ENCODE measurements at regions not wholly inside any gene's neighbourhood (a gene's known extent, or its start where the extent isn't known, plus 50 kb on each side); places are given as distances from the start of the nearest gene placed in this dataset.

GRCh38 chr18:37662099-37662498 is 96.5 kb upstream of the CELF4 start:
- DNase-seq, result no peak

GRCh38 chr18:37661478-37661877 is 95.9 kb upstream of the CELF4 start:
- no peak for DNase-seq

- no peak for DNase-seq
Observed at GRCh38 chr18:37661061-37661460, 95.5 kb upstream of the CELF4 start.

- no peak for DNase-seq
Observed at GRCh38 chr18:37660658-37661057, 95.1 kb upstream of the CELF4 start.

GRCh38 chr18:37659906-37660305 is 94.3 kb upstream of the CELF4 start:
- peak; percentile 27 for DNase-seq

DNA sequence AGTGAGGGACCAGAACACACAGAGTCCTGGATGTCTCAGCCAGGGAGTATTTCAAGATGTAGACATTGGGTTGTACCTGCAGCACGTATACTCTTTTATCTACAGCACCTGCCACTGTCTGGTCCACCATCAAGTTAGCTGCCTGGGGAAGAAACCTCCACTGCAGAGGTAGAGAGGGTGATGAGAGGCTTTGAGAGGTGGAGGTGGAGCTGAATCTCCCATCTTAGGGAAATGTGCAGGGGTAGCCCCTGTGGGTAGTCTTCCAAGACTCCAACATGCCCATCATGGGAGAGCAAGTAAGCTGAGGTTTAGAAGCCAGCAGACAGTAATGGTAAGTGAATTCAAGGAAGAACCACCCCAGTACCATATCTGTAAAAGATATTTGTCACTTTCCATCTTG is 93.3 kb upstream of the CELF4 start:
- DNase-seq, result no peak

- DNase-seq, result peak; percentile 24
Observed at GRCh38 chr18:37657493-37657892, 91.9 kb upstream of the CELF4 start.

GRCh38 chr18:37654731-37655369 is 89.3 kb upstream of the CELF4 start:
- DNase-seq, result no peak

GRCh38 chr18:37654034-37654433 is 88.4 kb upstream of the CELF4 start:
- DNase-seq, result no peak

DNA sequence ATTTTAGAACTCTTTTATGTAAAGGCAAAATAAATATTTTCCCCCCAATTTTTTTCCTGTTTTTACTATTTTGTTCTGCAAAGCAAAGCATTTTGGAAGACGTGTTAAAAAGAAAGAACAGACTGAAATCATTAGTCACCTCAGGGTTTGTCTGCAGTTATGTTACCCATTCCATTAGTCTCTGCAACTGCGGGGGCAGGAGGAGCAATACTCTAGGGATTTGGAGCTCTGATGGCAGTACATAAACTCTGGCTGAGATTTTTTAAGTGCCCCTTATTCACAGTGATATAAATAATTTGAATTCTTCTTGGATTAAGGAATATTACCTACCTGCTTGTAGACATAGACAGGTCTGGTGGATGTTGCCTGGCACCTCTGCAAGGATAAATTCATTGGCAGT is 88.0 kb upstream of the CELF4 start:
- DNase-seq, result no peak

- DNase-seq, result no peak
Observed at GRCh38 chr18:37649930-37650329, 84.3 kb upstream of the CELF4 start.

GRCh38 chr18:37649416-37649815 is 83.8 kb upstream of the CELF4 start:
- no peak for DNase-seq

DNA sequence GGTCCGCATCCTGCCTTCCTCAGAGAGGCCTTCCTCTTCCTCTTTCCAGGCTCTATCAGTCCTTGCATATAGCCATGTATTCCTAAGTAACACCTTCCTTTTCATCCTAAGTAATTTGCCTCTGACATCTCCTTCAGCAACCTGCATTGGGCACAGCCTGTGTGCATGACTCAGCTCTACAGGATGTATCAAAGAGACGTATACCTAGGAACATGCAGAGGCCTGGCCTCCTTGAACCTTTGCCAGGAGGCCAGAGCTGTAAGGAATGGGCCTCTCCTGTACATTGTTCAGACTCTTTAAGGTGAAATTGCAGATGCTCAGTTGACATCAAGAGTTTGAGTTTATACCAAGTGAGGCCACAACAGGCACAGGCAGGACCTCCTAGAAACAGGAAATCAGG is 76.0 kb upstream of the CELF4 start:
- DNase-seq, result no peak

DNA sequence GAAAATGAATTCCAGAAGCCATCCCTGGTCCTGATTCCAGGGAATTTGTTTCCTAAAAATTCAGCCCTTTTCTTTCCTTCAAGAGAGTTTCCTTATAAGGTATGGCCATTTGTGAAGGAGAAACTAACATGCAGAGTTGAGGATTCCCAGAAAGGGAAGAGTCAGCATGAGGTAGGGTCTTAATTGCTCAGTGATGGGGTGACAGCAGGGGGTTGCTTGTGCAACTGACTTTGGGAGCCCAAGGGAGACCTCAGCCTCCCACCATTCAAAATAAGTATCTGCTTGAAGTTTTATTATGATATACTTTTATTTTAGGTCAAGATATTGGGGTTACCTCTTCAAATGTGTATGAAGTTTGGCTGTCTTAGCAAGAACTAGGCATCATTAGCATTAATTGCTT is 74.9 kb upstream of the CELF4 start:
- no peak for DNase-seq

DNA sequence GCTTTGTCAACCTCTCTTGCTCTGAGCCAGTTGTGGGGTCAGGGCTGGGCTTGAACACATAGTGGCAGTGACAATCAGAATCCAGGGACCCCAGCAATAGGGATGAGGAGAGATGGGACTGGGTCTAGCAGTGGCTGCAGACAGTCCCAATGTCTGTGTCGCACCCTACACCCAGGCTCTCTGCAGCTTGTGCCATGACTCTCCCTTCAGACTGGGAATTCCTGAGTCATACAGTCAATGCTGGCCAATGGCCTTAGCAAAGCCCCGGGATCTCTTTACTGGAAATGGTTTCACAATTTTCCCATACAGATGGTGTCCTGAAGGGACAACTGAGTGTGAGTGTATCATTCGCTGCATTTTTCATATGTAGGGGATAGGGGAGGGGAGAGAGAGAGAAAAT is 74.2 kb upstream of the CELF4 start:
- no peak for DNase-seq

DNA sequence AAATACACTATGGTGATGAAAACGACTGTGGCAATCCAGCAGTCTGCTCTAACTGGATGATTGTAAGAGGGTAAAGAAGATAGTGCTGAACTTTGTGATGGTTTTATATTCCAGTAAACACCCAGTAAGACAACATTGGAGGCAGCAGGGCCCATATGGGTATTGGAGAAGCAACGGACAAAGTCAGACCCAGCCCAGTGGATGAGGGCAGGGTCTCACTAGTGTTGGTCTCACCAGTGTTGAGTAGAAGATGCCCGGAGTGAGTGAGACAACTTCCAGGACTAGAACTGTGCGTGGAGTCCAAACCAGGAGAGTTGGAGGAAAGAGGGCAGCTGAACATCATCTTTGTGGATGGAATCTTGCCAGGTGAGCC is 71.9 kb upstream of the CELF4 start:
- no peak for DNase-seq

GRCh38 chr18:37636831-37637477 is 71.4 kb upstream of the CELF4 start:
- DNase-seq, result no peak

DNA sequence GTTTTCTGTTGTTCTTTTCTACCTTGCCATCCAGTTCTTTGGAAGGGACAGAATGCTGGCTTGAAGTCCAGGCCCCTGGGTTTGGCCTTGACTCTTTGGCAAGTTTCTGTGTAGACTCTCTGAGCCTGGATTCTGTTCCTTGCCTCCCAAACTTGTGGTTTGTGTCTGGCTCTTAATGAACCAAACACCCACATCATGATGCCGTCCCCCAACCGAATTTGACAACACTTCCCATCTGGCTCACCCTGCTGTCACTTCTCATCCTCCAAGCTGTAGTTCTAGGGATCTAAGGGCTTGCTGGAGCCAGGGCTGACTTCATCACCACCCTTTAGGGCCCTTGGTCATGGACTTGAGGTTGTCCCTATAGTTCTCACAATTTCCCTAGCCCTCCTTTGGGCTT is 68.9 kb upstream of the CELF4 start:
- no peak for DNase-seq

GRCh38 chr18:37631422-37631821 is 65.8 kb upstream of the CELF4 start:
- DNase-seq, result no peak

DNA sequence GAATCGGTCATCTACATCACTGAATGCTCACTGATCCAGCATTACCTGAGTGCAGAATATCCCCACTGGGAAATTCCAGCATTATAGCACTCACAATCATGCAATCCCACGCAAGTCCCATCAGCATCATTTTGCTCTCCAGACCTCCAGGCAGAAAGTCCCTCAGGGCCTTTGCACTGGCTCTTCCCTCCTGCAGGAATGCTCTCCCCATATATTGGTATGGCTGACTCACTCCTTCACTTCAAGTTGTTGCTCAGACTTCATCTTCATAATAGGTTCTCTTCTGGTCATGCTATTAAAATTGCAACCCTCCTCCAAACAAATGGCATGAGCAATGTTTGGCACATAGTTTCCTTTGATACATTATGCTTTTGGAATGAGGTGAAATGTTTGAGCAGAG is 64.7 kb upstream of the CELF4 start:
- DNase-seq, result no peak

- DNase-seq, result no peak
Observed at GRCh38 chr18:37628470-37629220, 63.0 kb upstream of the CELF4 start.

GRCh38 chr18:37624318-37624717 is 58.7 kb upstream of the CELF4 start:
- no peak for DNase-seq

DNA sequence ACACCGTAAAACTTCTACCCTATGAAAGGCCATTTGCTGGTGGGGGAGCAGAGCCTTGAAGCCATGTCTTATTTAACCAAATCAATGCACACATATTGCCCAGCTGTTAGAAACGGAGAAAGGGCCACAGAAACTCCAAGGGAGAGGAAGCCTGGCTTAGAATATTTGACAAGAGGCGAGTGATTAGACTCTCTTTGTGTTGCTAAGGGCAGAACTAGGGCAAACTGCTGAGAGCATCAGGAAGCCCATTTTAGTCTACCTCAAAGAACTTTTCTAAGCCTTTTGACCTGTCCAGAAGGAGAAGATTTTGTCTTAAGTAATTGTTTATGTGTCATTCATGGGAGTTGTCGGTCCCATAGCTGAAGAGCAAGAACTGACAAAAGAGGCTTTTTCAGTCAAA is 54.4 kb upstream of the CELF4 start:
- no peak for DNase-seq

GRCh38 chr18:37617623-37618022 is 52.0 kb upstream of the CELF4 start:
- DNase-seq, result no peak

Data from femur (tissue), 1 donor.